Stimulated activated CD4-positive, alpha-beta T cell treated with anti-CD3 and anti-CD28 coated beads, Interleukin-1b, Interleukin-23, amount 100 ng/mL, for 48 hours (primary cell): ENCODE measurements at regions not wholly inside any gene's neighbourhood (a gene's known extent, or its start where the extent isn't known, plus 50 kb on each side); places are given as distances from the start of the nearest gene placed in this dataset.
A peak's percentile ranks its signal among the peaks of the same experiment; 100 is the strongest.

Source experiments
- DNase-seq: peaks from one replicate; pipeline ENCODE4 v3.0.0-alpha.2; 2020

GRCh38 chr18:56545464-56545863 lies 92.9 kb downstream of the TXNL1 start:
- no peak for DNase-seq

DNA sequence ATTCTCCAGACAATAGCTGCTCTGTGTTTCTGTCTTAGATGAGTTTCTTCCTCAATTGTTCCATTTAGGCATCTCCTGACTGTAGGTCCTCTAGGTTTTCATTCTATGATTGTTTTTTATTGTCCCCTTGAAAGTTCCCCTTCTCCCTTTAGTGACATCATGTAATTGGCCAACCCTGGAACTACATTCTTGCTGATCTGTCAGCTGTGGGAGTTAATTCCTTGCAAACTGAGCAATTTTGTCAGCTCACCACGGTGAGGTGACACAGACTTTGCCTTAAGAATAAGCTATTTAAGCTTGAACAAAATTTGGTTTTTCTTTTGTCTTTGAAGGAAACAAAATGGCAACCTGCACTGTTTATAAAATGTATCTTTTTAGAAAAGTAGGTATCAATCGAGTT lies 95.9 kb downstream of the TXNL1 start:
- DNase-seq = no peak

DNA sequence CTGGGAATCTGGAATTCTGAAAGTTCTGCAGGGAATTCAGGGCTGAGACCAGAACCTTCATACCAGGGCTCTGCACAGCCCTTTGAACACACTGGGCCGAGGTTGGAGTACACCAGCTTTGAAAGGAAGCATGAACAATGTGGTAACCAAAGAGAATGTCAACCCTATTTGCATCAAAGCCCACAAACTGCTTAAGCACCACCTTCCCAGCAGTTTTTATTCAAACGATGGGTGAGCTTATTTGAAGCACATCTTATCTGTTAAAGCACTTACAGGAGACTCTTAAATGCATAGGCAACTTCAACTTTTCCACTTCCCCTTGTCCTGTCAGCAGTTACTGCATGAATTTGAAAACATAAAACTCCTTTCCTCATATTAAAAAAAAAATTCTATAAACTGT lies 96.6 kb downstream of the TXNL1 start:
- DNase-seq = no peak

- no peak for DNase-seq
Observed at GRCh38 chr18:56541340-56541739, 97.1 kb downstream of the TXNL1 start.

GRCh38 chr18:56538746-56539145 lies 99.6 kb downstream of the TXNL1 start:
- no peak for DNase-seq

DNA sequence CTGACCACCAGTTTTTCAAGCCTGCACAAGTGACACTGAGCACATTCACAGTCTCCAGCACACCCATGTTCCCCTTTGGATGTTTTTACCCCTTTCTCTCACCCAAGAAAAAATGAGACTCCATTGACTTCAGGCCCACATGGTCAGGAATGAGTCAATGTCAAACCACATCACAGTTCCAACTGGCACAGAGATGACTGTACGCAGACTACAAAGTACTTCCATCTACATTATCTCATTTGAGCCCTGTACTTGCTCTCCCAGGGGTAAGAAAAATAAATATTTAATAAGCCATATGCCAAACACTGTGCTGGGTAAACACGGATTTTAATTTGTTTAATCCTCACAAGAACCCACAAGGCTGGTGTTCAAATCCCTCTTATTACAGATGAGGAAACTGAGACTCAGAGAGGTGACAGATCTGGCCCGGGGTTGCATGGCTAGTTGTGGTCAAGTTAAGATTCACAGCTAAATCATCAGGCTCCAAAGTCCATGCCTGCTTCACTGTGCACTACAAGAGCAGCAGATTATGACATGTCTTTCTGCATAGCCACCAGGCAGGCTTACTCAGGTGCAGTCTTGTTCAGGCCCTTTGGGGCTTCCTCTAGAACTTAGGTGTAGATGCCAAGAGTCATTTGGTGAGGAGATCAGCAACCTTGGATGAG lies 106.1 kb downstream of the TXNL1 start:
- DNase-seq = peak; percentile 30

GRCh38 chr18:56522816-56523215 lies 115.6 kb downstream of the TXNL1 start:
- DNase-seq = no peak

- DNase-seq = no peak
Observed at GRCh38 chr18:56521263-56521662, 117.1 kb downstream of the TXNL1 start.

- DNase-seq = no peak
Observed at GRCh38 chr18:56517761-56518160, 120.6 kb downstream of the TXNL1 start.

DNA sequence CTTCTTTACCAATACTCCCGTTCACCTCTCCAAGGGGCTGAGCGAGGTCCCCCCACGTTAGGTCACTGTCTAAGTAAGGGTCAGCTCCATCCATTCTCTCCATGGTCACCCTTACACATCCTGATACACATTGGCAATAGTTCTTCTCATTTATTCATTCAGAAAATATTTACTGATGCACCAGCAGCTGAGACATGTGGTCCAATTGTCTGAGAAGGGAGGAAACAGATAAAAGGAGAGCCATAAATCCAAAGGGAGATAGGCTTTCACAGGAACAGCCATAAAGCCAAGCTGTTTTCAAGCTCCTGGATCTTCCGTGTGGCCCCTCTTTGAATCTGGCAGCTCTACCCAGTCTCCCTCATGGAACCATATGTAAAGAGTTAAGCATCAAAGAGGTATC lies 121.2 kb downstream of the TXNL1 start:
- DNase-seq = no peak

DNA sequence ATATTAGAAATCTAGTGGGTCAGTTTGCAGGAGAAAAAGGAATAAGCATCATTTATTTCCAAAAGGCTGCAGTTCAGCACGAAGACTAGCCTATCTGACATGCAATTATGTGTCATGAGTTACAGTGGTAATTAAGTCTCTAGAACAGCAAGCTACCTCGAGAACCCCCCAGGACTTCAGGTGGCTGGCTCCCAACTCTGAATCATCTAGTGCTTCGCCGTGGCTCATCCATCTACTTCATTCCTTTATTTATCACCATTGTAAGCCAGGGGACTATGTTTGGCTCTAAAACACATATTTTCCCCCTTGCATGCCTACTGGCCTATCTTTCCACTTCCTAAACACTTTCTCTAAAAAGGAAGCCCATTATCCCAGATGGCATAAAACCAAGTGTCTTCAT lies 121.6 kb downstream of the TXNL1 start:
- no peak for DNase-seq

GRCh38 chr18:56515522-56515921 lies 122.9 kb downstream of the TXNL1 start:
- DNase-seq = no peak

DNA sequence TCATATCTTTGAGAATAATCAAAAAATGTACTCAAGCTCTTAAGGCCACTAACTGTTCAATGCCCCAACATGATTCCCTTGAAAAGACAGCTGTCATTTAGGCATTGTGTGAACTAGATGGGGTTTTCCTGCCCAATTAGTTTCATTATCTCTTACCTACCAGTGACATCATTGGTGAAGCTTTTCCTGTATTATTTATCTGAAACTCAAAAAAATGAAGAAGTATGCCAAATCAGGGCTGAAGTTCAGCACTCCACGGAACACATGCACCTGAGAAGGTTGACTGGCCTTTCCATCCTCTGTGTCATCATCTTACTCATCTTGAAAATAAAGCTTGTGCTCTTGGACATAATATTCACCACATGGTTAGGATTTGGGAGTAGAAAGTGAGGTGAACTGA lies 126.4 kb downstream of the TXNL1 start:
- no peak for DNase-seq

- DNase-seq = no peak
Observed at GRCh38 chr18:56510108-56510507, 128.3 kb downstream of the TXNL1 start.

GRCh38 chr18:56509656-56510055 lies 128.7 kb downstream of the TXNL1 start:
- no peak for DNase-seq

GRCh38 chr18:56508370-56509036 lies 129.9 kb downstream of the TXNL1 start:
- no peak for DNase-seq

GRCh38 chr18:56505971-56506370 lies 132.4 kb downstream of the TXNL1 start:
- DNase-seq = no peak

DNA sequence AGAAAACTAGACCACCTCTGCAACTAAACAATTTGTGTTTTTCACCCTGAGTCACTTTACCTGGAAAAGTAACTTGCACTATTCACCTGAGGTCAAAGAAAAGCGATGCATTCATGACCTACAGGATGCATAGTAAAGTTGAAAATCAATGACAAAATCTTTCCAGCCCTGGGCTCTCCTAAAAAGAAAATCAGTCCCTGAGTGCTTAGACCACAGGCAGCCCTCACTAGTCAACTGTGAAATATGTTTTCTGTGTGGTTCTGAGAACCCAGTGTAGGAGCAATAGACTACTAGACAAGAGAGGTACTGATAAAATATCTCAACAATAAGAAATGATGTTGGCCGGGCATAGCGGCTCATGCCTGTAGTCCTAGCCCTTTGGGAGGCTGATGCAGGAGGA lies 133.1 kb downstream of the TXNL1 start:
- no peak for DNase-seq

DNA sequence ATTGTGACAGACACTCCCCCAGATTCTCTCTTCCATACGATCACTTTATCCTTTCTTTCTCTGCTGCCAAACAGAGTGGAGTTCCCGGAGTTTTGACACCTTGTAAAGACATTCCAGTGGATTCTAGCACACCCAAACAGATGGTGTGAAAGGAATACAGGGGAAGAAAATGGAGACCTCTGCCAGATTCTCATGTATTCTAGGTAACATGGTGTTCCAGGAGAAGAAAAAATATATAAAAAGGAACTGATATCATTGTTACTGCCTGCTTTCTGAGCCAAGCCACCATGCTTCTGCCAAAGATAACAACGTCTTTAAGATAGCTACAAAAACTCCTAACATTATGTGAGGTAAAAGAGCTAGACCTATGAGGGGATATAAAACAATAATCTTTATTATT lies 136.5 kb downstream of the TXNL1 start:
- no peak for DNase-seq

DNA sequence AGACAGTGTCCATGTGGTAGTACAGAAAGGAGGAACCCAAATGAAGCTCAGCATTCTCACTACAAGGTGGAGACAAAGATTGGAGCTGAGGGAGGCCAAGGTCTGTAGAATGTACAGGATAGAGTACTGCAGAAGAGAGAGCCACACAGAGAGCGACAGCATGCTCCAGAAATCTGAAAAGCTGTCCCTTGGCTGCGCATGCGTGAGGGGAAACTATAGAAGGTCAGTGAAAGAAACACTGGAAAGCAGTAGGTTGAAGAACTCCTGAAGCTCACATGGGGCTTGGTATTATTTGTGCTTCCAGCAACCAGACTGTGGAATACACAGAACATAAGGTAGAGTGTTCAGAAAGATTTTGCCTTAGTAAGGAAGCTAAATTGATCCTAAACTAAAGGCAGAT lies 142.5 kb downstream of the TXNL1 start:
- DNase-seq = no peak

DNA sequence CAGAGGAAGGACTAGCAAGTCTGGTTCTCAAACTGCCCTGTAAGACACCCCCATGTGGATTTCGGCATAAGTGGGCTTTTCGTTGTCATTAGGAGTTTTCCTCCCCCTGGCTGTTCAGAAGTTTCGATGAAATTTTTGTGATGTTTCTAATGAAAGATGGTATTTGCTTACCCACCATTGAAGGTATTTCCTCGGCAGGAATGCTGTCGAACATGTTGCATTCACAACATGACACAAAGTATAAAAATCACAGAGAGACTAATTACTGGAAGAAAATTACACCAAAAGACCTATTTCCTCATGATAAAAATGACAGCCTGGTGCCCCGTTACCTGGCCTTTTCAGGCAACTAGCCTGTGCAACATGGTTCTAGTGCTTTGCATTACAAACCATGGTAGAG lies 144.9 kb downstream of the TXNL1 start:
- no peak for DNase-seq

- DNase-seq = no peak
Observed at GRCh38 chr18:56492136-56492535, 146.3 kb downstream of the TXNL1 start.

- DNase-seq = no peak
Observed at GRCh38 chr18:56490942-56491341, 147.4 kb downstream of the TXNL1 start.

GRCh38 chr18:56489893-56490292 lies 148.5 kb downstream of the TXNL1 start:
- no peak for DNase-seq

- DNase-seq = no peak
Observed at GRCh38 chr18:56488739-56489138, 149.7 kb downstream of the TXNL1 start.
